Esophagus muscularis mucosa (tissue), 4 donors: ENCODE measurements at regions not wholly inside any gene's neighbourhood (a gene's known extent, or its start where the extent isn't known, plus 50 kb on each side); places are given as distances from the start of the nearest gene placed in this dataset.

Experiments
- DNase-seq: peaks from one replicate; pipeline ENCODE4 v3.0.0-alpha.2; 2017; ENCODE audit errors: extremely low spot score
- H3K27ac ChIP-seq, 4 donors: fragments of 200-600 bp; sonication (generic); replicated peaks in 1 of 4; 1 replicate in 3 of 4; 2 replicates in 1 of 4; pipeline ENCODE4 v1.5.1; 2016 to 2019; ENCODE audit warnings: mild to moderate bottlenecking in 1 of 4
- H3K27me3 ChIP-seq, 4 donors: fragments of 200-600 bp; sonication (generic); one replicate each; pipeline versions ENCODE4 v1.5.1 to v1.6.0; 2016 to 2019
- H3K36me3 ChIP-seq, 4 donors: fragments of 200-600 bp; sonication (generic); one replicate each; pipeline ENCODE4 v1.5.1; 2016 to 2019
- H3K4me1 ChIP-seq, 4 donors: fragments of 200-600 bp; sonication (generic); one replicate each; pipeline ENCODE4 v1.5.1; 2016 to 2019
- H3K4me3 ChIP-seq, 4 donors: fragments of 200-600 bp; sonication (generic); 1 replicate in 2 of 4; 2 replicates in 2 of 4; pipeline ENCODE4 v1.5.1; 2016 to 2019; ENCODE audit warnings: mild to moderate bottlenecking in 4 of 4, moderate library complexity in 1 of 4
- H3K9me3 ChIP-seq, 4 donors: fragments of 200-600 bp; sonication (generic); 1 replicate in 3 of 4; 2 replicates in 1 of 4; pipeline ENCODE4 v1.5.1; 2016 to 2019
- EP300 ChIP-seq: sonication (generic); formaldehyde crosslinking; IDR thresholded peaks from one replicate; pipeline ENCODE4 v1.6.1; 2017; ENCODE audit warnings: antibody characterized with exemption
- POLR2A ChIP-seq: fragments of 450-650 bp; IDR thresholded peaks from one replicate; pipeline ENCODE4 v1.6.1; 2017; ENCODE audit warnings: antibody characterized with exemption, moderate library complexity, mild to moderate bottlenecking, low read depth
- POLR2AphosphoS5 ChIP-seq, 2 donors: sonication (generic); formaldehyde crosslinking; IDR thresholded peaks; one replicate each; pipeline ENCODE4 v1.6.1; 2017; ENCODE audit warnings: antibody characterized with exemption in 2 of 2
- WGBS: methylation state at CpG from one replicate; pipeline ENCODE4 v1.1.5; 2018; 5-methylcytosine and 5-hydroxymethylcytosine counted together
- intact Hi-C: fragments of 100-400 bp; cut with DNase I; formaldehyde crosslinking; loops from one replicate; pipeline ENCODE4 v1.15.1; 2023
- TF ChIP-seq, protein P1 (sequence below), 3 experiments: fragments of 200-600 bp in 2 of 3; fragments of 450-650 bp in 1 of 3; sonication (generic) in 2 of 3; IDR thresholded peaks; one replicate each; pipeline ENCODE4 v1.5.1; 2017 to 2019; ENCODE audit warnings: antibody characterized with exemption in 3 of 3, mild to moderate bottlenecking in 2 of 3, moderate library complexity in 1 of 3

DNA sequence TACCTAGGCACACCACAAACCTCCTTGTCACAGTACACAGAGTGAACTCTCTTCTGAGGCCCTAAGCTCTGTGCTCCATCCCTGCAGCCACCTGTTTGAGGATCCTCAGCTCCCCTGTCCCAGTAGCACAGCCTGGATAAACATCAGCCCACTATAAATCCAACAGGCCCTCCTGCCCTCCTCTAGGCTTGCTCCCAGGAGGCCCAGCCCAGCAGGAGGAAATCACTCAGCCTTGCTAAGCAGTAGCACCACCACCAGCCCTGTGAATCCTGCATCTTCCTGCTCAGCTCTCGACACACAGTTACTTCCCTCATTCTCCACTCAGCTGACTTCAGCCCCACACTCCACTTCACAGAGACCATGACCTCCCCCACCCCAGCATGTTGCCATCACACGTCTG, 273.9 kb downstream of the BCOR start:
- TF ChIP-seq, protein P1, sequence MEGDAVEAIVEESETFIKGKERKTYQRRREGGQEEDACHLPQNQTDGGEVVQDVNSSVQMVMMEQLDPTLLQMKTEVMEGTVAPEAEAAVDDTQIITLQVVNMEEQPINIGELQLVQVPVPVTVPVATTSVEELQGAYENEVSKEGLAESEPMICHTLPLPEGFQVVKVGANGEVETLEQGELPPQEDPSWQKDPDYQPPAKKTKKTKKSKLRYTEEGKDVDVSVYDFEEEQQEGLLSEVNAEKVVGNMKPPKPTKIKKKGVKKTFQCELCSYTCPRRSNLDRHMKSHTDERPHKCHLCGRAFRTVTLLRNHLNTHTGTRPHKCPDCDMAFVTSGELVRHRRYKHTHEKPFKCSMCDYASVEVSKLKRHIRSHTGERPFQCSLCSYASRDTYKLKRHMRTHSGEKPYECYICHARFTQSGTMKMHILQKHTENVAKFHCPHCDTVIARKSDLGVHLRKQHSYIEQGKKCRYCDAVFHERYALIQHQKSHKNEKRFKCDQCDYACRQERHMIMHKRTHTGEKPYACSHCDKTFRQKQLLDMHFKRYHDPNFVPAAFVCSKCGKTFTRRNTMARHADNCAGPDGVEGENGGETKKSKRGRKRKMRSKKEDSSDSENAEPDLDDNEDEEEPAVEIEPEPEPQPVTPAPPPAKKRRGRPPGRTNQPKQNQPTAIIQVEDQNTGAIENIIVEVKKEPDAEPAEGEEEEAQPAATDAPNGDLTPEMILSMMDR (IDR thresholded peaks at IDR 0.05) = no peak
- no peak for TF ChIP-seq POLR2A
- TF ChIP-seq POLR2AphosphoS5 (IDR thresholded peaks at IDR 0.05) = no peak
- no peak for TF ChIP-seq EP300
- peaks cover 4 to 19% (median 11%) of the 10 kb centered on the region in 4 donors for H3K4me1 ChIP-seq
- peaks cover 0 to 11% (median 0%) of the 10 kb centered on the region in 4 donors for H3K9me3 ChIP-seq
- no peak overlapping the region for H3K27ac ChIP-seq
- H3K4me3 ChIP-seq = no peak overlapping the region
- no peak for DNase-seq
- no peaks in the 10 kb centered on the region for H3K36me3 ChIP-seq
- WGBS = 54% methylated on average over 2 of the region's 2 CpGs
- intact Hi-C loops = loop anchor here (10.0 kb wide), 1 partner anchor 191 kb away; no protein-coding TSS in a partner anchor
- peaks cover 0 to 6% (median 0%) of the 10 kb centered on the region in 4 donors for H3K27me3 ChIP-seq

DNA sequence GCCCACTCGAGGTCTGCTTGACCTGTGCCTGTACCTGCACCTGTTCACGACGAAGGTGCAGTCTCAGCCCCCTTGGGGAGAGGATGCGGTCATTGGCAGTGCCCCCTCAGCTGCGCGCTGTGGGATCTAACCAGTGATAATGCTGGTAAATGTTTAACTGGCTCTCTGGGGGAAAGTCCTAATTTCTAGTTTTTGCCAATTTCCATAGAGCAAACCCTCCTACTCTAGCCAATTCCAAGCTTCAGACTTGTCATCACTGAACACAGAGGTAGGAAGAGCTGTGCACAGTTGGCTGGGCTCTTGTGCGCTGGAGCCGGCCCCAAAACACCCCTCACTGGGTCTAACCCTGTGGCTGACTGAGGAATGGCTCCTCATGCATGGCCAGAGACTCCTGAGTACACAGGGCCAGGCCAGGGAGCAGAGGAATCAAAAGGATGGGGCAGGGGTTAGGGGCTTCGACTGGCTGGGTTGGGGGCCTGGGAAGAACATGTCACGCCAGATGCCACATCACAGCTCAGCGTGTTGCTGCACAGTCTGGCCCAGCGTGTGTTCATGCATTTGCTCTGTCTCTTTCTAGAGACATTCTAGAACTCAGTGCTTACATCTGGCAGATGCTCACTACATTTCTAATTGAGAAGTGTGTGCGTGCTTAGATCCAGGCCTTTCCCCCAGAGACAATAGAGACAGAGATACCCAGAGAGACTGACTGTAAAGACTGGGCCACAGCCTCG, 270.8 kb downstream of the BCOR start:
- TF ChIP-seq EP300 (no peak), POLR2AphosphoS5 (IDR thresholded peaks at IDR 0.05) (no peak)
- TF ChIP-seq, protein P1 (IDR thresholded peaks at IDR 0.05) = no peak
- intact Hi-C loops = loop anchor here (10.0 kb wide), 1 partner anchor 188 kb away; no protein-coding TSS in a partner anchor
- DNase-seq = no peak
- whole genome bisulfite sequencing = 82% methylated on average over 10 of the region's 14 CpGs
- H3K4me3 ChIP-seq = no peak overlapping the region
- H3K36me3 ChIP-seq = no peaks in the 10 kb centered on the region
- H3K27me3 ChIP-seq = no peaks in the 10 kb centered on the region
- no peak overlapping the region for H3K27ac ChIP-seq
- peaks cover 0 to 12% (median 8%) of the 10 kb centered on the region in 4 donors for H3K4me1 ChIP-seq
- H3K9me3 ChIP-seq = peaks cover 0 to 8% (median 0%) of the 10 kb centered on the region in 4 donors

DNA sequence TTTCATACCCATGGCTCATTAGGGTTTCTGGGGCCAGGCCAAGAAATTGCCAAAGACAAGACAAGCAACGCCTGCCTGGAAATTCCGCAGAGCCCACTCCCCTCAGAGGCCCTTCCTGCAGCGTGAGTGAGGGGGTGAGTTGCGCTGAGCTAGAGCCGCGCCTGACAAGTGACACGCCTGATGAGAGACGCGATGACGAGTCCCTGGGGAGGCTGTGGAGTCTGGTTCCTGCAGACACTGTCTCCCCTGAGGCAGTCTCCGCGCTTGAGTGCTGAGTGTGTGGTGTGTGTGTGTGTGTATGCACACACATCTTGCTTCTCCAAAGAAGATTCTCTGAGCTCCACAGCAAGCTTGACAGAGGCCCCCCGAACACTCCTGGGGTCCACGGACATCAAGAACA, 269.8 kb downstream of the BCOR start:
- H3K9me3 ChIP-seq = peaks cover 0 to 5% (median 0%) of the 10 kb centered on the region in 4 donors
- WGBS = 92% methylated on average over 12 of the region's 14 CpGs
- H3K4me3 ChIP-seq = no peak overlapping the region
- H3K36me3 ChIP-seq = no peaks in the 10 kb centered on the region
- intact Hi-C loops = loop anchor here (10.0 kb wide), 1 partner anchor 187 kb away; no protein-coding TSS in a partner anchor
- peaks cover 0 to 12% (median 8%) of the 10 kb centered on the region in 4 donors for H3K4me1 ChIP-seq
- DNase-seq = no peak
- no peaks in the 10 kb centered on the region for H3K27me3 ChIP-seq
- no peak overlapping the region for H3K27ac ChIP-seq
- TF ChIP-seq POLR2A (no peak), EP300 (no peak), POLR2AphosphoS5 (IDR thresholded peaks at IDR 0.05) (no peak)
- TF ChIP-seq, protein P1 (IDR thresholded peaks at IDR 0.05) = no peak

DNA sequence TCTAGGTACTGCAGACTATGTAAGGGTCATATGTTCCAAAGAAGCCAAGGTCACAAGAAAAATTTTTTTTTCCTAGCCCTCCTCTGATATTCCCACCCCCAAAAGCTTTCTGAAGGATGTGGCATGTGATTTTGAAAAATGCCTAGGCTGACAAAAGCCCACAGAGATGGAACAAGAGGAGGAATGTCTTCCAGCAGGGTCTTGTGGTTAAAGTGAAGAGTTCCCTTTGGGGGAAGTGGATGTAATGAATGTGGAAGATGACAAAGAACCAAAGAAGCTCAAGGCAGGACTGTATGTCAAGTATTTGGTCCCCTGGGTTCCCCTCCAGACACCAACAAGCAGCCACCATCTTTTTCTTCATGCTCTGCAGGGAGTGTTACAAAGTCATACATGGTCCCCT, 268.8 kb downstream of the BCOR start:
- intact Hi-C loops = loop anchor here (10.0 kb wide), 1 partner anchor 186 kb away; no protein-coding TSS in a partner anchor
- TF ChIP-seq POLR2A (no peak), EP300 (no peak), POLR2AphosphoS5 (IDR thresholded peaks at IDR 0.05) (no peak)
- TF ChIP-seq, protein P1 (IDR thresholded peaks at IDR 0.05) = no peak
- Histone ChIP-seq H3K4me3 (no peak overlapping the region), H3K36me3 (no peaks in the 10 kb centered on the region), H3K27me3 (no peaks in the 10 kb centered on the region), H3K9me3 (peaks cover 0 to 5% (median 0%) of the 10 kb centered on the region in 4 donors), H3K27ac (no peak overlapping the region), H3K4me1 (peaks cover 0 to 12% (median 8%) of the 10 kb centered on the region in 4 donors)
- DNase-seq = no peak
